MM.1S (cell line): ENCODE measurements at regions not wholly inside any gene's neighbourhood (a gene's known extent, or its start where the extent isn't known, plus 50 kb on each side); places are given as distances from the start of the nearest gene placed in this dataset.

Source experiments
- CTCF ChIP-seq: fragments of 300-600 bp; sonication (generic); IDR thresholded peaks from 2 replicates; pipeline ENCODE4 v1.5.1; 2016; ENCODE audit warnings: antibody characterized with exemption, low read length, mixed read lengths
- EZH2 ChIP-seq: fragments of 300-600 bp; sonication (generic); optimal IDR thresholded peaks from 2 replicates; pipeline ENCODE3; 2017; ENCODE audit warnings: low read depth, mild to moderate bottlenecking, antibody characterized with exemption, low read length, mixed read lengths

- TF ChIP-seq CTCF (no peak), EZH2 (no peak)
Measured at GRCh38 chr4:131026771-131027170, 1930.8 kb downstream of the C4orf33 start.
